MM.1S (cell line): ENCODE measurements at regions not wholly inside any gene's neighbourhood (a gene's known extent, or its start where the extent isn't known, plus 50 kb on each side); places are given as distances from the start of the nearest gene placed in this dataset.

Experiments
- DNase-seq: peaks from one replicate; pipeline ENCODE4 v3.0.0-alpha.2; 2015
- H2AFZ ChIP-seq: fragments of 300-600 bp; sonication (generic); 2 replicates; pipeline ENCODE4 v1.6.0; 2016; ENCODE audit warnings: antibody characterized with exemption, low read length
- H3F3A ChIP-seq: fragments of 300-600 bp; sonication (generic); 2 replicates; pipeline ENCODE4 v1.6.1; 2016; ENCODE audit warnings: mild to moderate bottlenecking, antibody characterized with exemption, low read length, moderate library complexity, mixed read lengths; ENCODE audit not compliant: insufficient read depth
- H3K27ac ChIP-seq: fragments of 300-600 bp; sonication (generic); 2 replicates; pipeline ENCODE4 v1.5.1; 2016; ENCODE audit warnings: mild to moderate bottlenecking, low read length
- H3K27me3 ChIP-seq: fragments of 300-600 bp; sonication (generic); replicated peaks from 2 replicates; pipeline ENCODE4 v1.6.0; 2016; ENCODE audit warnings: low read length; ENCODE audit not compliant: insufficient read depth
- H3K36me3 ChIP-seq: fragments of 300-600 bp; sonication (generic); replicated peaks from 2 replicates; pipeline ENCODE4 v1.6.1; 2016; ENCODE audit warnings: mild to moderate bottlenecking, low read length, mixed read lengths; ENCODE audit not compliant: insufficient read depth
- H3K4me1 ChIP-seq: fragments of 300-600 bp; sonication (generic); 2 replicates; pipeline ENCODE4 v1.6.1; 2016; ENCODE audit warnings: low read length, mixed read lengths
- H3K4me2 ChIP-seq: fragments of 300-600 bp; sonication (generic); 2 replicates; pipeline ENCODE4 v1.6.0; 2016; ENCODE audit warnings: low read depth, low read length
- H3K4me3 ChIP-seq: fragments of 300-600 bp; sonication (generic); 2 replicates; pipeline ENCODE4 v1.5.1; 2016; ENCODE audit warnings: low read length, mixed read lengths
- H3K79me2 ChIP-seq: fragments of 300-600 bp; sonication (generic); 2 replicates; pipeline ENCODE4 v1.6.1; 2016; ENCODE audit warnings: mixed run types, low read length, mixed read lengths
- H3K9ac ChIP-seq: fragments of 300-600 bp; sonication (generic); 2 replicates; pipeline ENCODE4 v1.6.1; 2016; ENCODE audit warnings: low read length, mixed read lengths
- H3K9me2 ChIP-seq: fragments of 300-600 bp; sonication (generic); replicated peaks from 2 replicates; pipeline ENCODE4 v1.6.1; 2016; ENCODE audit warnings: mild to moderate bottlenecking, low read length, mixed read lengths; ENCODE audit not compliant: insufficient read depth
- H3K9me3 ChIP-seq: fragments of 300-600 bp; sonication (generic); replicated peaks from 2 replicates; pipeline ENCODE4 v1.6.1; 2016; ENCODE audit warnings: mild to moderate bottlenecking, low read length, mixed read lengths; ENCODE audit not compliant: insufficient read depth
- H4K20me1 ChIP-seq: fragments of 300-600 bp; sonication (generic); 2 replicates; pipeline ENCODE4 v1.6.1; 2016; ENCODE audit warnings: mild to moderate bottlenecking, low read length, moderate library complexity, mixed read lengths; ENCODE audit not compliant: insufficient read depth
- EZH2 ChIP-seq: fragments of 300-600 bp; sonication (generic); optimal IDR thresholded peaks from 2 replicates; pipeline ENCODE3; 2017; ENCODE audit warnings: low read depth, mild to moderate bottlenecking, antibody characterized with exemption, low read length, mixed read lengths
- EZH2phosphoT487 ChIP-seq: fragments of 300-600 bp; sonication (generic); IDR thresholded peaks from 2 replicates; pipeline ENCODE4 v1.6.1; 2018; ENCODE audit warnings: antibody characterized with exemption, low read length
- TF ChIP-seq, protein P1 (sequence below): fragments of 300-600 bp; sonication (generic); IDR thresholded peaks from 2 replicates; pipeline ENCODE4 v1.5.1; 2016; ENCODE audit warnings: antibody characterized with exemption, low read length, mixed read lengths

- no peaks in the 10 kb centered on the region for H4K20me1 ChIP-seq
- H3K79me2 ChIP-seq, result no peaks in the 10 kb centered on the region
- no peaks in the 10 kb centered on the region for H3K9me2 ChIP-seq
- TF ChIP-seq, protein P1, sequence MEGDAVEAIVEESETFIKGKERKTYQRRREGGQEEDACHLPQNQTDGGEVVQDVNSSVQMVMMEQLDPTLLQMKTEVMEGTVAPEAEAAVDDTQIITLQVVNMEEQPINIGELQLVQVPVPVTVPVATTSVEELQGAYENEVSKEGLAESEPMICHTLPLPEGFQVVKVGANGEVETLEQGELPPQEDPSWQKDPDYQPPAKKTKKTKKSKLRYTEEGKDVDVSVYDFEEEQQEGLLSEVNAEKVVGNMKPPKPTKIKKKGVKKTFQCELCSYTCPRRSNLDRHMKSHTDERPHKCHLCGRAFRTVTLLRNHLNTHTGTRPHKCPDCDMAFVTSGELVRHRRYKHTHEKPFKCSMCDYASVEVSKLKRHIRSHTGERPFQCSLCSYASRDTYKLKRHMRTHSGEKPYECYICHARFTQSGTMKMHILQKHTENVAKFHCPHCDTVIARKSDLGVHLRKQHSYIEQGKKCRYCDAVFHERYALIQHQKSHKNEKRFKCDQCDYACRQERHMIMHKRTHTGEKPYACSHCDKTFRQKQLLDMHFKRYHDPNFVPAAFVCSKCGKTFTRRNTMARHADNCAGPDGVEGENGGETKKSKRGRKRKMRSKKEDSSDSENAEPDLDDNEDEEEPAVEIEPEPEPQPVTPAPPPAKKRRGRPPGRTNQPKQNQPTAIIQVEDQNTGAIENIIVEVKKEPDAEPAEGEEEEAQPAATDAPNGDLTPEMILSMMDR, result no peak
- TF ChIP-seq EZH2, result no peak
- TF ChIP-seq EZH2phosphoT487, result no peak
- no peak overlapping the region for H3K4me2 ChIP-seq
- H3K9me3 ChIP-seq, result no peaks in the 10 kb centered on the region
- H3K27me3 ChIP-seq, result no peaks in the 10 kb centered on the region
- no peak overlapping the region for H3K9ac ChIP-seq
- DNase-seq, result peak; percentile 64
- H3K4me3 ChIP-seq, result no peak overlapping the region
- H3K36me3 ChIP-seq, result no peaks in the 10 kb centered on the region
- peak overlapping the region; percentile 43; the same call in 1 of the 2 replicates for H2AFZ ChIP-seq
- H3K4me1 ChIP-seq, result 0 out of 2 replicates have a peak, but pooled peaks cover 8% of the 10 kb centered on the region
- H3K27ac ChIP-seq, result peak overlapping the region; percentile 51; the same call in 1 of the 2 replicates
- H3F3A ChIP-seq, result no peaks in the 10 kb centered on the region; the same call in 1 of the 2 replicates
Measured at GRCh38 chr4:58734030-58734674, 1624.0 kb upstream of the IGFBP7 start.

GRCh38 chr4:58732973-58733372, 1622.8 kb upstream of the IGFBP7 start:
- Histone ChIP-seq H4K20me1 (no peaks in the 10 kb centered on the region), H3K79me2 (no peaks in the 10 kb centered on the region), H3K36me3 (no peaks in the 10 kb centered on the region), H2AFZ (no peak overlapping the region), H3K4me3 (no peak overlapping the region), H3F3A (no peaks in the 10 kb centered on the region; the same call in 1 of the 2 replicates), H3K9ac (no peak overlapping the region), H3K9me3 (no peaks in the 10 kb centered on the region), H3K27me3 (no peaks in the 10 kb centered on the region), H3K9me2 (no peaks in the 10 kb centered on the region), H3K27ac (no peak overlapping the region), H3K4me1 (0 out of 2 replicates have a peak, but pooled peaks cover 8% of the 10 kb centered on the region), H3K4me2 (no peak overlapping the region)
- TF ChIP-seq, protein P1, result peak; percentile 16; the same call in 1 of the 2 replicates
- TF ChIP-seq EZH2, result no peak
- no peak for DNase-seq

DNA sequence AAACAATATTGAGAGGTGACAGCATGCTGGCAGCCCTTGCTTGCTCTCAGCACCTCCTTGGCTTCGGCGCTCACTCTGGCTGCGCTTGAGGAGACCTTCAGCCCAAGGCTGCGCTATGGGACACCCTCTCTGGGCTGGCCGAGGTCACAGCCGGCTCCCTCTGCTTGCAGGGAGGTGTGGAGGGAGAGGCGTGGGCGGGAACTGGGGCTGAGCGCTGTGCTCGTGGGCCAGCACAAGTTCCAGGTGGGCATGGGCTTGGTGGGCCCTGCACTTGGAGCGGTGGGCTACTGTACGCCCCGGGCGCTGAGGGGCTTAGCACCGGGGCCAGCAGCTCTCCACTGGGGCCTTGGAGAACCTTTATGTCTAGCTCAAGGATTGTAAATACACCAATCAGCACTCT, 1613.8 kb upstream of the IGFBP7 start:
- Histone ChIP-seq H3K9me2 (no peaks in the 10 kb centered on the region), H2AFZ (no peak overlapping the region), H3K79me2 (no peaks in the 10 kb centered on the region), H4K20me1 (no peaks in the 10 kb centered on the region), H3K9me3 (no peaks in the 10 kb centered on the region), H3K36me3 (no peaks in the 10 kb centered on the region), H3K4me3 (no peak overlapping the region), H3K4me1 (no peaks in the 10 kb centered on the region), H3K27me3 (no peaks in the 10 kb centered on the region), H3F3A (no peaks in the 10 kb centered on the region), H3K27ac (no peak overlapping the region), H3K9ac (no peak overlapping the region), H3K4me2 (no peak overlapping the region)
- TF ChIP-seq EZH2phosphoT487 (no peak), EZH2 (no peak)
- TF ChIP-seq, protein P1, result no peak
- no peak for DNase-seq
